NB4 (cell line): ENCODE measurements at regions not wholly inside any gene's neighbourhood (a gene's known extent, or its start where the extent isn't known, plus 50 kb on each side); places are given as distances from the start of the nearest gene placed in this dataset.

Source experiments
- DNase-seq: peaks from one replicate; pipeline ENCODE4 v3.0.0; 2010; ENCODE audit warnings: low read depth
- H3K4me3 ChIP-seq: one replicate; pipeline ENCODE4 v1.5.1; 2011; ENCODE audit warnings: mild to moderate bottlenecking, low read depth, low read length, moderate library complexity
- CTCF ChIP-seq: IDR thresholded peaks from one replicate; pipeline ENCODE4 v1.5.1; 2012; ENCODE audit warnings: low read depth, low read length
- MAX ChIP-seq: IDR thresholded peaks from 2 replicates; pipeline ENCODE4 v1.6.1; 2011; ENCODE audit warnings: low read depth, low read length
- MYC ChIP-seq: IDR thresholded peaks from 2 replicates; pipeline ENCODE4 v1.6.1; 2011; ENCODE audit warnings: low read depth, low read length
- POLR2A ChIP-seq: IDR thresholded peaks from 2 replicates; pipeline ENCODE4 v1.6.1; 2011; ENCODE audit warnings: mild to moderate bottlenecking; ENCODE audit not compliant: insufficient read length; ENCODE audit errors: extremely low read depth

DNA sequence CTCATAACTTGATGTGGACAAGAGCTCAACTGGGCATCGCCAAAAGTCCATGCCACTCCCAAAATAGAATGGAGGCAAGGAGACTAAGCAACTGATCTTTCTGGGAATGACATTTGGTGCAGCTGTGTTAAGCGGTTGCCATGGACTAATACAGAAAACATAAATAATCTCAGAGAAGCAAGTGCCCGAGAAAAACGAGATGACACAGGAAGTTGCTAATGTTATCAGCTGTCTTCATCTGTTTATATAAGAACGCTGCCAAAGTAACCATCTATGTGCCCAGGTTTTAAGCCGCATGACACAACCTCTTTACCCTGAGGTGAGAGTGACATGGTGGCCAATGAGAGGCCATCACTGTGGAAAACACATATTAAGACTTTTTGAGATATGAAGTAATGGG lies 54.9 kb upstream of the SACS start:
- DNase-seq = no peak
- TF ChIP-seq MAX (no peak), POLR2A (no peak), MYC (no peak), CTCF (no peak)
- no peak overlapping the region for H3K4me3 ChIP-seq

GRCh38 chr13:23496255-23496654 lies 62.8 kb upstream of the SACS start:
- H3K4me3 ChIP-seq = no peak overlapping the region
- TF ChIP-seq MAX (no peak), MYC (no peak), CTCF (no peak), POLR2A (no peak)
- no peak for DNase-seq

GRCh38 chr13:23497191-23497590 lies 63.7 kb upstream of the SACS start:
- no peak for DNase-seq
- no peak overlapping the region for H3K4me3 ChIP-seq
- TF ChIP-seq CTCF (no peak), MAX (no peak), MYC (no peak), POLR2A (no peak)

GRCh38 chr13:23500849-23501248 lies 67.3 kb upstream of the SACS start:
- no peak overlapping the region for H3K4me3 ChIP-seq
- TF ChIP-seq MAX (no peak), MYC (no peak), POLR2A (no peak), CTCF (no peak)
- no peak for DNase-seq

- no peak for TF ChIP-seq POLR2A
- H3K4me3 ChIP-seq = no peak overlapping the region
- no peak for DNase-seq
Observed at GRCh38 chr13:23504180-23504579, 66.0 kb upstream of the TNFRSF19 start.

- no peak overlapping the region for H3K4me3 ChIP-seq
- no peak for DNase-seq
- TF ChIP-seq POLR2A (no peak), MYC (no peak)
Observed at GRCh38 chr13:23505007-23505406, 65.2 kb upstream of the TNFRSF19 start.

DNA sequence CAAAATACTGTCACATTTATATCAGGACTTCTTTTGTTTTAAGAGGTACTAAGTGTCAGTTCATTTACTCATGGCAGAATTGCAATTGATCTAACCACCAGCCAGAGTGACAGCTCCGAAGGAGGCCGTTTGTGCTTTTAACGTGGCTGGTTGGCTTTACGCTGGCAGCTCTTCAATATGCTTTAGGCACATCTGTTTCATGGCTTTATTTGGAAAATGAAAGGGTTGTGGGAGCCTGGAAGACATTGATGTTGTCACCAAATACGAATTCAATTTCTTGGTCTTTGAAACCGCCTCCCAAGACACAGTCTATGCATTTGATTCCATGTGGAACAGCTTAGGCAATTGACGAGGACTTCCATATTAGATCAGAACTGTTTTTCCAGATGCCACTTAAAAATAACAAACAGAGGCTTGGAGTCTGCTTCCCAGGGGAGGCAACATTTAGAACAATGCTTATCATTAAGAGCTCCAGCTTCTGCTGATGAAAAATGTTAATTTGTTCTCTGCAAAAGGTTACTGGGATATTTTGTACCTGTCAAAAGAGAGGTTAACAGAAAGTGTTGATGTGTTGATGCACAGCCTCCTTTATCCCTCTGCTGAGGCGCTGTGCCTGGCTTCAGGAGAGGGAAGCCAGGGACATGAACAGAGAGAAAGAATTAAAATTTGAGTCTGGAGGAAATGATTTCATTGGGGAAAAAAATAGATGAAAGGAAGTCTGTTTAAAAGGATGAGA lies 64.0 kb upstream of the TNFRSF19 start:
- no peak for DNase-seq
- H3K4me3 ChIP-seq = no peak overlapping the region
- TF ChIP-seq POLR2A (no peak), CTCF (no peak), MYC (no peak), MAX (no peak)
